GM12873 (cell line): ENCODE measurements at regions not wholly inside any gene's neighbourhood (a gene's known extent, or its start where the extent isn't known, plus 50 kb on each side); places are given as distances from the start of the nearest gene placed in this dataset.

Experiments
- TF ChIP-seq, protein P1 (sequence below): IDR thresholded peaks from 2 replicates; pipeline ENCODE4 v1.5.1; 2012; ENCODE audit warnings: low read depth, mild to moderate bottlenecking, moderate library complexity, low read length, control low read depth; ENCODE audit not compliant: insufficient read depth; ENCODE audit errors: missing control alignments

- TF ChIP-seq, protein P1, sequence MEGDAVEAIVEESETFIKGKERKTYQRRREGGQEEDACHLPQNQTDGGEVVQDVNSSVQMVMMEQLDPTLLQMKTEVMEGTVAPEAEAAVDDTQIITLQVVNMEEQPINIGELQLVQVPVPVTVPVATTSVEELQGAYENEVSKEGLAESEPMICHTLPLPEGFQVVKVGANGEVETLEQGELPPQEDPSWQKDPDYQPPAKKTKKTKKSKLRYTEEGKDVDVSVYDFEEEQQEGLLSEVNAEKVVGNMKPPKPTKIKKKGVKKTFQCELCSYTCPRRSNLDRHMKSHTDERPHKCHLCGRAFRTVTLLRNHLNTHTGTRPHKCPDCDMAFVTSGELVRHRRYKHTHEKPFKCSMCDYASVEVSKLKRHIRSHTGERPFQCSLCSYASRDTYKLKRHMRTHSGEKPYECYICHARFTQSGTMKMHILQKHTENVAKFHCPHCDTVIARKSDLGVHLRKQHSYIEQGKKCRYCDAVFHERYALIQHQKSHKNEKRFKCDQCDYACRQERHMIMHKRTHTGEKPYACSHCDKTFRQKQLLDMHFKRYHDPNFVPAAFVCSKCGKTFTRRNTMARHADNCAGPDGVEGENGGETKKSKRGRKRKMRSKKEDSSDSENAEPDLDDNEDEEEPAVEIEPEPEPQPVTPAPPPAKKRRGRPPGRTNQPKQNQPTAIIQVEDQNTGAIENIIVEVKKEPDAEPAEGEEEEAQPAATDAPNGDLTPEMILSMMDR = no peak
Observed at GRCh38 chr13:90633849-90634248, 713.6 kb upstream of the MIR17HG start.

DNA sequence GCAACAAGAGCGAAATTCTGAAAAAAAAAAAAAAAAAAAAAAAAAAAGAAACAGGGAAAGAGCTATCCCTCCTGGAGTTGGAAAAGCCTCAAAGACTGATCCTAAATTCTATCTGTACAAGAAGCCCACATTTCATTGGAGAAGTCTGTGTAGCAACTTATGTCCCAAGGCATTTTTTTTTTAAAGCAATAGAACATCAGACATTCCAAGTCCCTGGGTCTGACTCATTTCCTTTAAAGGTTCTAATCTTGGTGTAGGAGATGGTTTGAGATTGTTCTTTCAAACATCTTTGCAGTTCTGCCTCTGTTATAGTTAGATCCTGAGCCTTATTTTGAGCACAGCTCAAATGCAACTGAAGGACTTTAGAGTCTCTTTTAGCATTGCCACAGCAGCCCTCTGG lies 706.5 kb upstream of the MIR17HG start:
- TF ChIP-seq, protein P1 = no peak

- TF ChIP-seq, protein P1 = no peak
Observed at GRCh38 chr13:90641884-90642283, 705.6 kb upstream of the MIR17HG start.

DNA sequence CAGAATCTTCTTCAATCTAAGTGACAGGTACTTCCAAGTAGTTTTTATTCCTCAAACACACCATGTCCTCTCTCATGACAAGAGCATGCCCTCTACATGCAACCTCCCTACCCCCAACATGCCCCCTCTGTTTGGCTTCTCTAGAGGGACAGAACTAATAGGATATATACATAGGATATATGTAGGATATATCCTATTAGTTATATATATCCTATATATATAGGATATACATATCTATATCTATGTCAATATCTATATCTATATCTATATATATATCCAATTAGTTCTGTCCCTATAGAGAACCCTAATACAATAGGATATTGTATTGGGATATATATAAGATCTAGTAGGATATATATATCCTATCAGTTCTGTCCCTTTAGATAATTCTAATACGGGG lies 701.9 kb upstream of the MIR17HG start:
- TF ChIP-seq, protein P1 = no peak

GRCh38 chr13:90648497-90648896 lies 699.0 kb upstream of the MIR17HG start:
- TF ChIP-seq, protein P1 = no peak

DNA sequence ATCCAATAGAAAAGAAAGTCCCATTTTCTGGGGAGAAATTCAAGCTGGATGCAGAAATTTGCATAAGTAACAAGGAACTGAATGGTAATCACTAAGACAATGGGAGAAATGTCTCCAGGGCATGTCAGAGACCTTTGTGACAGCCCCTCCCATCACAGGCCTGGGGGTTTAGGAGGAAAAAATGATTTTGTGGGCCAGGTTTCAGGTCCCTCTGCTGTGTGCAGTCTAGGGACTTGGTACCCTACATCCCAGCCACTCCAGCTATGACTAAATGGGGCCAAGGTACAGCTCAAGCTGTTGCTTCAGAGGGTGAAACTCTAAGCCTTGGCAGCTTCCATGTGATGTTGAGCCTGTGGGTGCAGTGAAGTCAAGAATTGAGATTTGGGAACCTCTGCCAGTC lies 695.5 kb upstream of the MIR17HG start:
- TF ChIP-seq, protein P1 = no peak

GRCh38 chr13:90654970-90655369 lies 692.5 kb upstream of the MIR17HG start:
- TF ChIP-seq, protein P1 = no peak
